ENCODE measurements at regions not wholly inside any gene's neighbourhood (a gene's known extent, or its start where the extent isn't known, plus 50 kb on each side); places are given as distances from the start of the nearest gene placed in this dataset.
A peak's percentile ranks its signal among the peaks of the same experiment; 100 is the strongest.

- H3K4me3 Mint-ChIP-seq: no peak overlapping the region
- H3K27me3 Mint-ChIP-seq (ENCODE audit: low read depth): peaks cover 32% of the 10 kb centered on the region
- ATAC-seq: no peak
- DNase-seq (ENCODE audit: low spot score): no peak
- POLR2A ChIA-PET: no interaction called here
- TF ChIP-seq ELF4 (CRISPR knock-in tag; IDR thresholded peaks at IDR 0.05; ENCODE audit: low read depth): no peak
- no peak for TF ChIP-seq NFE2L1 (CRISPR knock-in tag; IDR thresholded peaks at IDR 0.05)
- TF ChIP-seq CREM (CRISPR knock-in tag; IDR thresholded peaks at IDR 0.05): no peak
- no peak for TF ChIP-seq MLX (CRISPR knock-in tag; IDR thresholded peaks at IDR 0.05)
- TF ChIP-seq FOXP1 (CRISPR knock-in tag; IDR thresholded peaks at IDR 0.05; ENCODE audit: borderline replicate concordance): no peak
- no peak for TF ChIP-seq ZNF671 (CRISPR knock-in tag; IDR thresholded peaks at IDR 0.05)
- TF ChIP-seq NFATC4 (CRISPR knock-in tag; IDR thresholded peaks at IDR 0.05): no peak
- TF ChIP-seq CTCF (IDR thresholded peaks at IDR 0.05): no peak
- TF ChIP-seq SP1 (CRISPR knock-in tag; conservative IDR thresholded peaks at IDR 0.05): no peak
- no peak for TF ChIP-seq ZNF423 (CRISPR knock-in tag; IDR thresholded peaks at IDR 0.05)
- CTCF ChIA-PET: no interaction called here
- H3K27ac Mint-ChIP-seq: no peak overlapping the region
- H3K36me3 Mint-ChIP-seq: no peaks in the 10 kb centered on the region
- H3K9me3 Mint-ChIP-seq: peaks cover 5% of the 10 kb centered on the region
- peaks cover 52% of the 10 kb centered on the region for H3K4me1 Mint-ChIP-seq
These were observed 218.8 kb downstream of the TEX29 start for GRCh38 chr13:111539252-111539651.

GRCh38 chr13:111539791-111540446 lies 219.5 kb downstream of the TEX29 start:
- H3K36me3 Mint-ChIP-seq: no peaks in the 10 kb centered on the region
- H3K27me3 Mint-ChIP-seq (ENCODE audit: low read depth): peaks cover 26% of the 10 kb centered on the region
- H3K4me1 Mint-ChIP-seq: peaks cover 47% of the 10 kb centered on the region
- no peak overlapping the region for H3K27ac Mint-ChIP-seq
- ChIA-PET POLR2A (no interaction called here), CTCF (interaction anchor here (1.3 kb wide), 1 partner anchor 97 kb away, joined by 4 read pairs; no protein-coding TSS in a partner anchor)
- ATAC-seq: peak; percentile 65
- TF ChIP-seq ATF2 (CRISPR knock-in tag; IDR thresholded peaks at IDR 0.05; ENCODE audit: borderline replicate concordance, low read depth): no peak
- TF ChIP-seq FOXJ3 (CRISPR knock-in tag; IDR thresholded peaks at IDR 0.05; ENCODE audit: borderline replicate concordance): no peak
- TF ChIP-seq AR (CRISPR knock-in tag; IDR thresholded peaks at IDR 0.05): no peak
- TF ChIP-seq ZNF232 (CRISPR knock-in tag; IDR thresholded peaks at IDR 0.05): no peak
- TF ChIP-seq SOX15 (CRISPR knock-in tag; IDR thresholded peaks at IDR 0.05): no peak
- TF ChIP-seq NR2C2 (CRISPR knock-in tag; IDR thresholded peaks at IDR 0.05): no peak
- no peak for TF ChIP-seq ELF4 (CRISPR knock-in tag; IDR thresholded peaks at IDR 0.05; ENCODE audit: low read depth)
- TF ChIP-seq ZNF121 (CRISPR knock-in tag; IDR thresholded peaks at IDR 0.05): no peak
- TF ChIP-seq JUN (CRISPR knock-in tag; IDR thresholded peaks at IDR 0.05): no peak
- TF ChIP-seq E2F4 (CRISPR knock-in tag; IDR thresholded peaks at IDR 0.05; ENCODE audit: borderline replicate concordance, low read depth): no peak
- TF ChIP-seq TCF7 (CRISPR knock-in tag; IDR thresholded peaks at IDR 0.05; ENCODE audit: low read depth): no peak
- no peak for TF ChIP-seq ZMAT4 (CRISPR knock-in tag; IDR thresholded peaks at IDR 0.05)
- no peak for TF ChIP-seq IRF2 (CRISPR knock-in tag; IDR thresholded peaks at IDR 0.05; ENCODE audit: borderline replicate concordance, low read depth)
- no peak for TF ChIP-seq ZNF416 (CRISPR knock-in tag; IDR thresholded peaks at IDR 0.05)
- H3K9me3 Mint-ChIP-seq: peaks cover 12% of the 10 kb centered on the region
- DNase-seq (ENCODE audit: low spot score): no peak
- H3K4me3 Mint-ChIP-seq: no peak overlapping the region

Data from WTC11 (cell line).